IMR-90 (cell line): ENCODE measurements at regions not wholly inside any gene's neighbourhood (a gene's known extent, or its start where the extent isn't known, plus 50 kb on each side); places are given as distances from the start of the nearest gene placed in this dataset.

ENCODE experiments used
- BHLHE40 ChIP-seq: fragments of 150-350 bp; IDR thresholded peaks from 2 replicates; pipeline ENCODE4 v1.6.1; 2016; ENCODE audit warnings: mild to moderate bottlenecking, low read depth, low read length
- CEBPB ChIP-seq: IDR thresholded peaks from 2 replicates; pipeline ENCODE4 v1.6.1; 2012; ENCODE audit warnings: low read depth, low read length, improper control_type of control experiment
- CTCF ChIP-seq: conservative IDR thresholded peaks from 2 replicates; pipeline ENCODE4 v1.5.1; 2012; ENCODE audit warnings: mild to moderate bottlenecking, low read depth, low read length, improper control_type of control experiment
- ELK1 ChIP-seq: fragments of 150-350 bp; IDR thresholded peaks from 2 replicates; pipeline ENCODE4 v1.6.1; 2016; ENCODE audit warnings: low read depth, mild to moderate bottlenecking, low read length, moderate library complexity, borderline replicate concordance
- FOS ChIP-seq: fragments of 150-350 bp; IDR thresholded peaks from 2 replicates; pipeline ENCODE4 v1.6.1; 2016; ENCODE audit warnings: low read depth, low read length
- MAFK ChIP-seq: IDR thresholded peaks from 2 replicates; pipeline ENCODE4 v1.6.1; 2012; ENCODE audit warnings: low read depth, low read length, improper control_type of control experiment
- MXI1 ChIP-seq: IDR thresholded peaks from 2 replicates; pipeline ENCODE4 v1.6.1; 2012; ENCODE audit warnings: low read depth, mild to moderate bottlenecking, low read length, moderate library complexity, borderline replicate concordance
- NFE2L2 ChIP-seq: fragments of 150-350 bp; IDR thresholded peaks from 2 replicates; pipeline ENCODE4 v1.6.1; 2016; ENCODE audit warnings: low read depth, mild to moderate bottlenecking, low read length
- POLR2A ChIP-seq: IDR thresholded peaks from 2 replicates; pipeline ENCODE4 v1.6.1; 2012; ENCODE audit warnings: mild to moderate bottlenecking, low read depth, low read length
- RAD21 ChIP-seq: IDR thresholded peaks from 2 replicates; pipeline ENCODE4 v1.6.1; 2012; ENCODE audit warnings: low read length, improper control_type of control experiment
- SMC3 ChIP-seq: fragments of 150-350 bp; IDR thresholded peaks from 2 replicates; pipeline ENCODE4 v1.6.1; 2016; ENCODE audit warnings: low read depth, mild to moderate bottlenecking, antibody characterized with exemption, low read length, moderate library complexity
- USF2 ChIP-seq: fragments of 150-350 bp; IDR thresholded peaks from 2 replicates; pipeline ENCODE4 v1.6.1; 2017; ENCODE audit warnings: mild to moderate bottlenecking, antibody characterized with exemption, low read length, low read depth

GRCh38 chr5:44871401-44871800 is 62.7 kb downstream of the MRPS30 start:
- no peak for TF ChIP-seq ELK1
- no peak for TF ChIP-seq MXI1
- no peak for TF ChIP-seq CTCF
- TF ChIP-seq NFE2L2: no peak
- TF ChIP-seq SMC3: no peak
- no peak for TF ChIP-seq RAD21
- TF ChIP-seq FOS: no peak
- TF ChIP-seq POLR2A: no peak
- TF ChIP-seq CEBPB: no peak
- TF ChIP-seq USF2: no peak
- no peak for TF ChIP-seq BHLHE40
- no peak for TF ChIP-seq MAFK
